OCI-LY3 (cell line): ENCODE measurements at regions not wholly inside any gene's neighbourhood (a gene's known extent, or its start where the extent isn't known, plus 50 kb on each side); places are given as distances from the start of the nearest gene placed in this dataset.
"Not testable (repeated sequence)": the region's sequence is repeated elsewhere in the genome, so short reads cannot be mapped to it uniquely, and the experiment has no call there.

ENCODE experiments used
- H2AFZ ChIP-seq: fragments of 200-600, 300-600 bp; shearing (Covaris generic); 2 replicates; pipeline ENCODE4 v1.6.0; 2014; ENCODE audit warnings: antibody characterized with exemption, low read depth, low read length
- H3K27ac ChIP-seq: fragments of 200-600, 300-600 bp; sonication (generic); 2 replicates; pipeline ENCODE4 v1.5.1; 2014; ENCODE audit warnings: mild to moderate bottlenecking, low read length, moderate library complexity, mixed read lengths
- H3K27me3 ChIP-seq: fragments of 200-600, 300-600 bp; sonication (generic); 2 replicates; pipeline ENCODE4 v1.6.1; 2014; ENCODE audit warnings: low read depth, low read length, mixed read lengths
- H3K36me3 ChIP-seq: fragments of 200-600, 300-600 bp; sonication (generic); replicated peaks from 2 replicates; pipeline ENCODE3; 2014; ENCODE audit warnings: low read depth, low read length, mixed read lengths
- H3K4me1 ChIP-seq: fragments of 300-600, 200-600 bp; sonication (generic); 2 replicates; pipeline ENCODE4 v1.6.1; 2014; ENCODE audit warnings: low read length, mixed read lengths
- H3K4me2 ChIP-seq: fragments of 200-600, 300-600 bp; sonication (generic); 2 replicates; pipeline ENCODE4 v1.6.1; 2014; ENCODE audit warnings: low read length, mixed read lengths
- H3K4me3 ChIP-seq: fragments of 300-600, 200-600 bp; sonication (generic); 2 replicates; pipeline ENCODE4 v1.5.1; 2014; ENCODE audit warnings: antibody characterized with exemption, mild to moderate bottlenecking, low read length, moderate library complexity
- H3K79me2 ChIP-seq: fragments of 300-600, 200-600 bp; shearing (Covaris generic); 2 replicates; pipeline ENCODE4 v1.6.1; 2014; ENCODE audit warnings: mild to moderate bottlenecking, low read length, mixed read lengths
- H3K9ac ChIP-seq: fragments of 300-600, 200-600 bp; shearing (Covaris generic); 2 replicates; pipeline ENCODE4 v1.6.0; 2014; ENCODE audit warnings: mild to moderate bottlenecking, low read length, moderate library complexity
- H3K9me3 ChIP-seq: fragments of 200-600, 300-600 bp; shearing (Covaris generic); 2 replicates; pipeline ENCODE4 v1.6.1; 2014; ENCODE audit warnings: low read length, mixed read lengths; ENCODE audit not compliant: insufficient read depth
- H4K20me1 ChIP-seq: fragments of 200-600, 300-600 bp; sonication (generic); 2 replicates; pipeline ENCODE4 v1.6.1; 2016; ENCODE audit warnings: low read length, mixed read lengths; ENCODE audit not compliant: insufficient read depth
- CTCF ChIP-seq: fragments of 200-600, 300-600 bp; sonication (generic); IDR thresholded peaks from 2 replicates; pipeline ENCODE4 v1.5.1; 2014; ENCODE audit warnings: antibody characterized with exemption, low read length, low read depth
- EZH2phosphoT487 ChIP-seq: fragments of 200-600 bp; shearing (Covaris generic); IDR thresholded peaks from 2 replicates; pipeline ENCODE4 v1.6.1; 2018; ENCODE audit warnings: antibody characterized with exemption, mixed run types, low read depth

- Histone ChIP-seq H3K4me1 (no peaks in the 10 kb centered on the region), H3K9me3 (no peaks in the 10 kb centered on the region), H3K79me2 (no peaks in the 10 kb centered on the region), H4K20me1 (no peaks in the 10 kb centered on the region), H3K9ac (no peak overlapping the region), H2AFZ (no peak overlapping the region), H3K4me3 (no peak overlapping the region), H3K4me2 (no peak overlapping the region), H3K27me3 (no peaks in the 10 kb centered on the region), H3K27ac (no peak overlapping the region), H3K36me3 (no peaks in the 10 kb centered on the region)
- TF ChIP-seq CTCF (no peak), EZH2phosphoT487 (no peak)
Observed at GRCh38 chr7:80302636-80303035, 168.0 kb downstream of the GNAI1 start.

GRCh38 chr7:80302078-80302477 lies 167.4 kb downstream of the GNAI1 start:
- Histone ChIP-seq H3K79me2 (no peaks in the 10 kb centered on the region), H3K9me3 (no peaks in the 10 kb centered on the region), H3K9ac (no peak overlapping the region), H2AFZ (no peak overlapping the region), H3K27ac (no peak overlapping the region), H4K20me1 (no peaks in the 10 kb centered on the region), H3K36me3 (no peaks in the 10 kb centered on the region), H3K4me1 (no peaks in the 10 kb centered on the region), H3K27me3 (no peaks in the 10 kb centered on the region), H3K4me3 (no peak overlapping the region), H3K4me2 (no peak overlapping the region)
- TF ChIP-seq CTCF (no peak), EZH2phosphoT487 (no peak)

GRCh38 chr7:80298201-80298600 lies 163.6 kb downstream of the GNAI1 start:
- Histone ChIP-seq H3K9me3 (no peaks in the 10 kb centered on the region), H3K27me3 (no peaks in the 10 kb centered on the region), H3K4me1 (no peaks in the 10 kb centered on the region), H2AFZ (no peak overlapping the region), H3K4me3 (no peak overlapping the region), H3K27ac (no peak overlapping the region), H3K9ac (no peak overlapping the region), H3K4me2 (no peak overlapping the region), H4K20me1 (no peaks in the 10 kb centered on the region), H3K79me2 (no peaks in the 10 kb centered on the region), H3K36me3 (no peaks in the 10 kb centered on the region)
- TF ChIP-seq CTCF (no peak), EZH2phosphoT487 (no peak)

- Histone ChIP-seq H3K36me3 (no peaks in the 10 kb centered on the region), H3K27ac (no peak overlapping the region), H3K4me1 (no peaks in the 10 kb centered on the region), H3K27me3 (no peaks in the 10 kb centered on the region), H4K20me1 (no peaks in the 10 kb centered on the region), H2AFZ (no peak overlapping the region), H3K79me2 (no peaks in the 10 kb centered on the region), H3K9ac (no peak overlapping the region), H3K9me3 (no peaks in the 10 kb centered on the region), H3K4me3 (no peak overlapping the region), H3K4me2 (no peak overlapping the region)
- TF ChIP-seq EZH2phosphoT487 (no peak), CTCF (no peak)
Observed at GRCh38 chr7:80294346-80294745, 159.7 kb downstream of the GNAI1 start.

- H3K4me2 ChIP-seq, H3K4me3 ChIP-seq, H3K79me2 ChIP-seq, H3K9me3 ChIP-seq, H4K20me1 ChIP-seq, H3K9ac ChIP-seq, H3K27me3 ChIP-seq, H3K36me3 ChIP-seq, H3K27ac ChIP-seq, H3K4me1 ChIP-seq, H2AFZ ChIP-seq: not testable (repeated sequence)
Observed at GRCh38 chr7:80292634-80293033, 158.0 kb downstream of the GNAI1 start.
